Astrocyte of the cerebellum (primary cell): ENCODE measurements at regions not wholly inside any gene's neighbourhood (a gene's known extent, or its start where the extent isn't known, plus 50 kb on each side); places are given as distances from the start of the nearest gene placed in this dataset.

ENCODE experiments used
- DNase-seq: peaks from one replicate; pipeline ENCODE4 v3.0.0-alpha.2; 2011; ENCODE audit warnings: low read depth
- H3K4me3 ChIP-seq: 2 replicates; pipeline ENCODE4 v1.5.1; 2011; ENCODE audit warnings: mild to moderate bottlenecking, low read depth, low read length, moderate library complexity
- in situ Hi-C: cut with HindIII; loops from 2 replicates; pipeline ENCODE4 v1.10.0; 2017; ENCODE audit warnings: low sequenced_read_pairs
- TF ChIP-seq, protein P1 (sequence below): IDR thresholded peaks from 2 replicates; pipeline ENCODE4 v1.5.1; 2012; ENCODE audit warnings: low read length, low read depth, moderate library complexity, mild to moderate bottlenecking; ENCODE audit errors: missing control alignments

DNA sequence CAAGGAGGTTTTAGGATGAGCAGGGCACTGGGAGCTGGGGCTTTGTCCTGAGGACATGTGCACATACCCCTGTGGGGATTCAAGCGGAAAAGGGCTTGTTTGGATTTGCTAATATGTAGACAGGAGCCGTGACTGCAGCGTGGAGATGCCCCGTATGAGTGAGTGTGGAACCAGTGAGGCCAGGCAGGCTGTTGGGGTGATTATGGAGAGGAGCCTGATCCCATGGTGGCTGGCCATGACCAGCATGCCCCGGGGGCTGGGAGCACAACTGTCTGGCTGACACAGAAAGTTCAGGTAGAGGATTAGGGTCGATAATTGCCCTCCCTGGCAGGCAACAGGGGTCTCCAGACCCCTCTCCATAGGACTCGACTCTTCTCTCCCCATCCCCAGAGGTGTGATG is 68.8 kb upstream of the STX18 start:
- H3K4me3 ChIP-seq, result no peak overlapping the region
- in situ Hi-C loops, result no loop called here
- TF ChIP-seq, protein P1, sequence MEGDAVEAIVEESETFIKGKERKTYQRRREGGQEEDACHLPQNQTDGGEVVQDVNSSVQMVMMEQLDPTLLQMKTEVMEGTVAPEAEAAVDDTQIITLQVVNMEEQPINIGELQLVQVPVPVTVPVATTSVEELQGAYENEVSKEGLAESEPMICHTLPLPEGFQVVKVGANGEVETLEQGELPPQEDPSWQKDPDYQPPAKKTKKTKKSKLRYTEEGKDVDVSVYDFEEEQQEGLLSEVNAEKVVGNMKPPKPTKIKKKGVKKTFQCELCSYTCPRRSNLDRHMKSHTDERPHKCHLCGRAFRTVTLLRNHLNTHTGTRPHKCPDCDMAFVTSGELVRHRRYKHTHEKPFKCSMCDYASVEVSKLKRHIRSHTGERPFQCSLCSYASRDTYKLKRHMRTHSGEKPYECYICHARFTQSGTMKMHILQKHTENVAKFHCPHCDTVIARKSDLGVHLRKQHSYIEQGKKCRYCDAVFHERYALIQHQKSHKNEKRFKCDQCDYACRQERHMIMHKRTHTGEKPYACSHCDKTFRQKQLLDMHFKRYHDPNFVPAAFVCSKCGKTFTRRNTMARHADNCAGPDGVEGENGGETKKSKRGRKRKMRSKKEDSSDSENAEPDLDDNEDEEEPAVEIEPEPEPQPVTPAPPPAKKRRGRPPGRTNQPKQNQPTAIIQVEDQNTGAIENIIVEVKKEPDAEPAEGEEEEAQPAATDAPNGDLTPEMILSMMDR, result no peak
- DNase-seq, result no peak

GRCh38 chr4:4609622-4610334 is 67.9 kb upstream of the STX18 start:
- DNase-seq, result no peak
- in situ Hi-C loops, result no loop called here
- TF ChIP-seq, protein P1, result no peak
- H3K4me3 ChIP-seq, result no peak overlapping the region

GRCh38 chr4:4608214-4608537 is 66.3 kb upstream of the STX18 start:
- TF ChIP-seq, protein P1, result no peak
- no peak for DNase-seq
- in situ Hi-C loops, result no loop called here
- no peak overlapping the region for H3K4me3 ChIP-seq

DNA sequence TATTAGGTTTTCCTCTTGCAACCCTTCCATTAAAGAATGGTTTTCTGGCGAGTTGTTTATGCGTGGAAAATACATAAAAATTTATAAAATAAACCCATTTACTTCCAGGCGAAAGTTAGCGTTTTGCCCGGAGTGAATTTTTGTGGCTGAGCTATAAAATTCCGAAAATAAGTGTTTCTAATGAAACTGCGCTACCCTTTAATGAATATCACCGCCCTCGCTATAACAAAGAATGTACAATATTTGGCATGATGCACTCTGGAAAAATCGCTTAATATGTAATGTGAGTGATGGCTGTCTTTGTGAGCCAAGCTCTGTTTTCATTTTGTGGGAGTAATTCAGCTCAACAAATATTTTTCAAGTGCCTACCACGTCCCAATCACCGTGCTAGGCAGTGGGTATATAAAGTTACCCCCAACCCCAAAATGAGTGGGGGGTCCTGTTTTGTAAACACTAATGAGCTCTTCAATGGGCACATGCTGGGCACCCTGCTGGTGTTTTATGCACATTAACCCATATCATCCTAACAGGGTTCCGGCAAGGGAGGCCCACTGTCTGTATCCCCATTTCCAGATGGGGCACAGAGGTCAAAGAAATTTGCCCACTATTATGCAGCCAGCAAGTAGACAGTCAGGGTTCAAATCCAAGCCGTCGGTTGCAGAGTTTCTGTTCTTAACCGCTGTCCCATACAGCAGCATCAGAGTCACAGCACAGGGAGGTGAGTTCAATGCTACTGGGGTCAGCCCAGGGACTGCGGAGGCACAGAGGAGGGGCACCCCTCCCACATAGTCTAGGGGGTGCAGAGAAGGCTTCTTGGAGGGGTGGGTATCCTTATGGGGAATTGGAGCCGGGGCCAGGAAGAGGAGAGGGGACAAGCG is 65.7 kb upstream of the STX18 start:
- TF ChIP-seq, protein P1, result no peak
- DNase-seq, result no peak
- in situ Hi-C loops, result no loop called here
- no peak overlapping the region for H3K4me3 ChIP-seq

DNA sequence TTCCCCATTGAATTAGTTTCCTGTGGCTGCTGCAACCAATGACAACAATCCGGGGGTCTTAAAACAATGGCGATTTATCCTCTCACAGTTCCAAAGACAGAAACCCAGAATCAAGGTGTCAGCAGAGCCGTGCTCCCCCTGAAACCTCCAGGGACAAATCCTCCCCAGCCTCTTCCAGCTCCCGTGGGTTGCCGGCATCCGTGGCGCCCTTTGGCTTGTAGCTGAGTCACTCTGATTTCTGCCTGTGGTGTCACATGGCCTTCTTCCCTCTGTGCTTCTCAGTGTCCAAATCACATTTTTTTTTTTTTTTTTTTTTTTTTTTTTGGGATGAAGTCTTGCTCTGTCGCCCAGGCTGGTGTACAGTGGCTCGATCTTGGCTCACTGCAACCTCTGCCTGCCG is 64.5 kb upstream of the STX18 start:
- in situ Hi-C loops, result no loop called here
- TF ChIP-seq, protein P1, result no peak
- DNase-seq, result no peak
- no peak overlapping the region for H3K4me3 ChIP-seq

DNA sequence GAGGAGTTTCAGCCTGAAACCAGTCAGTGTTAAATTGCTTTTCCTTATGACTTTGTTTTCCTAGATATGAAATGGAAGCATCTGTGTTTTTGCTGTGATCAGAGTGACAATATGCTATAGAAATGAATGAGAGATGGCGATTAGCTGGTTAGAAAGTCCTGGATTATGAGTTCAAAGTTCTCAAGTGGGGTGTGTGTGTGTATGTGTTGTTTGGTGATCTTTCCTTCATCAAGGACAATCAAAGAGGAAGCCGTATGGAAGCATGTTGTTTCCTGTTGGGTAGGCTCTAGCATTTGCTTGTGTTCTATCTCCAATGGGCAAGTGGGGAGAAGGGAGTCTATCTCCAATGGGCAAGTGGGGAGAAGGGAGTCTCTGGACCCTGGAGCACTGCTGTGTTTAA is 64.0 kb upstream of the STX18 start:
- no peak for DNase-seq
- H3K4me3 ChIP-seq, result no peak overlapping the region
- in situ Hi-C loops, result no loop called here
- TF ChIP-seq, protein P1, result no peak
